Peyer's patch (tissue), 4 donors: ENCODE measurements at regions not wholly inside any gene's neighbourhood (a gene's known extent, or its start where the extent isn't known, plus 50 kb on each side); places are given as distances from the start of the nearest gene placed in this dataset.

Experiments used
- DNase-seq, 3 donors: peaks; one replicate each; pipeline ENCODE4 v3.0.0-alpha.2; 2017 to 2019
- H3K27ac ChIP-seq, 4 donors: fragments of 200-600 bp; sonication (generic); one replicate each; pipeline ENCODE4 v1.5.1; 2016 to 2019
- H3K27me3 ChIP-seq, 2 donors: fragments of 200-600 bp; sonication (generic); one replicate each; pipeline ENCODE4 v1.5.1; 2019
- H3K36me3 ChIP-seq, 3 donors: fragments of 200-600 bp; sonication (generic); one replicate each; pipeline ENCODE4 v1.5.1; 2016 to 2019
- H3K4me1 ChIP-seq, 4 donors: fragments of 200-600 bp; sonication (generic); one replicate each; pipeline ENCODE4 v1.5.1; 2016 to 2019
- H3K4me3 ChIP-seq, 4 donors: fragments of 200-600 bp; sonication (generic); 1 replicate in 3 of 4; 2 replicates in 1 of 4; pipeline ENCODE4 v1.5.1; 2016 to 2019; ENCODE audit warnings: mild to moderate bottlenecking in 1 of 4
- H3K9me3 ChIP-seq, 4 donors: fragments of 200-600 bp; sonication (generic); one replicate each; pipeline ENCODE4 v1.5.1; 2016 to 2019; ENCODE audit warnings: mild to moderate bottlenecking in 1 of 4
- CTCF ChIP-seq, 6 experiments: fragments of 450-650 bp in 4 of 6; fragments of 200-600 bp in 2 of 6; sonication (generic) in 1 of 6; IDR thresholded peaks; one replicate each; pipeline ENCODE4 v1.5.1; 2017 to 2019; ENCODE audit warnings: antibody characterized with exemption in 6 of 6, mild to moderate bottlenecking in 3 of 6, moderate library complexity in 1 of 6
- POLR2A ChIP-seq, 2 donors: fragments of 450-650 bp; IDR thresholded peaks; one replicate each; pipeline ENCODE4 v1.5.1; 2017; ENCODE audit warnings: antibody characterized with exemption in 2 of 2, mild to moderate bottlenecking in 2 of 2, moderate library complexity in 2 of 2

- Histone ChIP-seq H3K4me1 (no peaks in the 10 kb centered on the region), H3K9me3 (no peaks in the 10 kb centered on the region), H3K27ac (no peak overlapping the region)
These were observed 340.7 kb downstream of the RAB28 start for GRCh38 chr4:13143222-13144070.

GRCh38 chr4:13142726-13143125 is 341.4 kb downstream of the RAB28 start:
- Histone ChIP-seq H3K4me1 (no peaks in the 10 kb centered on the region), H3K9me3 (no peaks in the 10 kb centered on the region), H3K27me3 (no peaks in the 10 kb centered on the region), H3K4me3 (no peak overlapping the region), H3K27ac (no peak overlapping the region), H3K36me3 (no peaks in the 10 kb centered on the region)
- no peak for DNase-seq
- TF ChIP-seq POLR2A (IDR thresholded peaks at IDR 0.05) (no peak), CTCF (IDR thresholded peaks at IDR 0.05) (no peak)

More at GRCh38 chr4:13143222-13144070, 340.7 kb downstream of the RAB28 start:
- H3K4me3 ChIP-seq: no peak overlapping the region
- no peaks in the 10 kb centered on the region for H3K27me3 ChIP-seq
- TF ChIP-seq CTCF (IDR thresholded peaks at IDR 0.05) (no peak), POLR2A (IDR thresholded peaks at IDR 0.05) (no peak)
- H3K36me3 ChIP-seq: no peaks in the 10 kb centered on the region
- DNase-seq: no peak

- no peaks in the 10 kb centered on the region for H3K36me3 ChIP-seq
- no peaks in the 10 kb centered on the region for H3K4me1 ChIP-seq
- H3K4me3 ChIP-seq: no peak overlapping the region
- no peaks in the 10 kb centered on the region for H3K27me3 ChIP-seq
- no peak for DNase-seq
- TF ChIP-seq POLR2A (IDR thresholded peaks at IDR 0.05) (no peak), CTCF (IDR thresholded peaks at IDR 0.05) (no peak)
- no peaks in the 10 kb centered on the region for H3K9me3 ChIP-seq
- H3K27ac ChIP-seq: no peak overlapping the region
These were observed 341.9 kb downstream of the RAB28 start for GRCh38 chr4:13142191-13142590.

- H3K27me3 ChIP-seq: no peaks in the 10 kb centered on the region
- no peak for TF ChIP-seq POLR2A (IDR thresholded peaks at IDR 0.05)
- no peak for TF ChIP-seq CTCF (IDR thresholded peaks at IDR 0.05)
- H3K27ac ChIP-seq: no peak overlapping the region
- no peaks in the 10 kb centered on the region for H3K4me1 ChIP-seq
- DNase-seq: no peak
- no peak overlapping the region for H3K4me3 ChIP-seq
- no peaks in the 10 kb centered on the region for H3K9me3 ChIP-seq
- no peaks in the 10 kb centered on the region for H3K36me3 ChIP-seq
These were observed 346.8 kb downstream of the RAB28 start for GRCh38 chr4:13137390-13137789.

- H3K4me3 ChIP-seq: no peak overlapping the region
- H3K36me3 ChIP-seq: no peaks in the 10 kb centered on the region
- no peak overlapping the region for H3K27ac ChIP-seq
- H3K27me3 ChIP-seq: no peaks in the 10 kb centered on the region
- DNase-seq: no peak
- no peaks in the 10 kb centered on the region for H3K9me3 ChIP-seq
- H3K4me1 ChIP-seq: no peaks in the 10 kb centered on the region
- no peak for TF ChIP-seq POLR2A (IDR thresholded peaks at IDR 0.05)
- TF ChIP-seq CTCF (IDR thresholded peaks at IDR 0.05): no peak
These were observed 350.4 kb downstream of the RAB28 start for GRCh38 chr4:13133700-13134099.
